ENCODE measurements at regions not wholly inside any gene's neighbourhood (a gene's known extent, or its start where the extent isn't known, plus 50 kb on each side); places are given as distances from the start of the nearest gene placed in this dataset.

DNA sequence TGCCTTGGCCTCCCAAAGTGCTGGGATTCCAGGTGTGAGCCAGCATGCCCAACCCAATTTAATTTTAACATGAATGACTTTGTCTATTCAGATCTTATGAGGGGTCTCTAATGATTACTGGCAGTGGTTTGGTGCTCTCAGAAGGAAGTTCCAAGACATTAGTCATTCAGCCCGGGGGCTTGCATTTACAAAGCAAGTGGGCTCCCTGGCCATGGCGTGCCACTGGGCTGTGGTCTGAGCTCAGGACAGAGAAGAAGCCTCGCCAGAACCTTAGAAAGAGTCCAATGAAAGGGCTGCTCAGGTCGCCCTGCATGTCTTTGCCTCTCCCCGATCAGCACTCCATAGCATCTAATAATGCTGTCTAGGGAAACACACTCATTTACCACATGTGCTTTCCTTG, 182.6 kb upstream of the CHAC2 start:
- H3K4me2 ChIP-seq (ENCODE audit: low read length): no peak overlapping the region
- H3K9me3 ChIP-seq (ENCODE audit: control insufficient read depth, low read length): no peaks in the 10 kb centered on the region
- H3K4me3 ChIP-seq (ENCODE audit: low read depth, low read length): no peak overlapping the region
- no peak for TF ChIP-seq CTCF (IDR thresholded peaks at IDR 0.05)
- H2AFZ ChIP-seq: no peak overlapping the region
- H3K27ac ChIP-seq: no peak overlapping the region
- H3K27me3 ChIP-seq (ENCODE audit: control insufficient read depth, insufficient read depth, low read length): no peaks in the 10 kb centered on the region
- no peaks in the 10 kb centered on the region for H3K79me2 ChIP-seq
- H3K36me3 ChIP-seq (ENCODE audit: control insufficient read depth, insufficient read depth, low read length): no peaks in the 10 kb centered on the region
- no peak overlapping the region for H3K9ac ChIP-seq
- no peaks in the 10 kb centered on the region for H3K4me1 ChIP-seq

DNA sequence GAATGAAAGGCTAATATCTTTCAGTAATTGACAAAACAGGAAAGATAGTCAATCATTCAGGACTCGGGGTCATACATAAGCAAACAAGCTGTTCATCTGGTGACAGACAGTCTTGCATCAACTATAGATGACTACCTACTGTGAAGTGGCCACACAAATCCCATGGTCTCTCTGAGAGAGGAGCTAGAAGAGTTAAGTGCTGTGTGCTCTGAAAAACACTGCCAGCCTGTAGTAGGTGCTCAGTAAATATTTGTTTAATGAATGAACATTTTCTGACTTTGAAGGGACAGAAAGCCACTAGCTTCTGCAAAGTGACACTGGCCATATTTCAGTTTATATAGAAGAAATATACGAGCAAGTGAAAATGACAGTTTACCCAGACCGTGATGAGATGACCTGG, 184.0 kb upstream of the CHAC2 start:
- no peak overlapping the region for H2AFZ ChIP-seq
- H3K79me2 ChIP-seq: no peaks in the 10 kb centered on the region
- no peak for TF ChIP-seq CTCF (IDR thresholded peaks at IDR 0.05)
- H3K9ac ChIP-seq: no peak overlapping the region
- H3K9me3 ChIP-seq (ENCODE audit: control insufficient read depth, low read length): no peaks in the 10 kb centered on the region
- H3K4me1 ChIP-seq: no peaks in the 10 kb centered on the region
- no peak overlapping the region for H3K4me2 ChIP-seq (ENCODE audit: low read length)
- no peak overlapping the region for H3K27ac ChIP-seq
- no peak overlapping the region for H3K4me3 ChIP-seq (ENCODE audit: low read depth, low read length)
- H3K36me3 ChIP-seq (ENCODE audit: control insufficient read depth, insufficient read depth, low read length): no peaks in the 10 kb centered on the region
- no peaks in the 10 kb centered on the region for H3K27me3 ChIP-seq (ENCODE audit: control insufficient read depth, insufficient read depth, low read length)

DNA sequence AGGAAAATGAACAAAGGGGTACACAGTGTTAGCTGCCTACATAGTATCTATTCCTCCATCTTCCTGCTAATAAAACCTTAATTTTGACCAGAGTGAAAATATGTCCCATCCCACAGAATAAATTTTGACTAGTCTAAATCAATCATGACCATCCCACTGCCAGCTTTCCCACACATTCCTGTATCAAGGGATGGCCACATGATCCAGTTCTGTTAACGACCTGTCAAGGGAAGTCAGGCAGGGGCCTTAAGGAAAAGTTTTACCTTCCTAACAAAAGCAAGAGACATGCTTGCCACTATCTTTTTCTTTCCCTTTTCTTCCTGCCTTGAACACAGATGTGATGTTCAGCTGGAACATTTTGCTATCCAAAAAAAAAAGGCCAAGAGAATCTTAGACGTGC, 185.0 kb upstream of the CHAC2 start:
- no peak for TF ChIP-seq CTCF (IDR thresholded peaks at IDR 0.05)
- Histone ChIP-seq H3K36me3 (ENCODE audit: control insufficient read depth, insufficient read depth, low read length) (no peaks in the 10 kb centered on the region), H3K27me3 (ENCODE audit: control insufficient read depth, insufficient read depth, low read length) (no peaks in the 10 kb centered on the region), H2AFZ (no peak overlapping the region), H3K4me3 (ENCODE audit: low read depth, low read length) (no peak overlapping the region), H3K4me1 (no peaks in the 10 kb centered on the region), H3K9me3 (ENCODE audit: control insufficient read depth, low read length) (no peaks in the 10 kb centered on the region), H3K9ac (no peak overlapping the region), H3K27ac (no peak overlapping the region), H3K79me2 (no peaks in the 10 kb centered on the region), H3K4me2 (ENCODE audit: low read length) (no peak overlapping the region)

GRCh38 chr2:53576166-53576565, 191.4 kb upstream of the CHAC2 start:
- Histone ChIP-seq H3K9me3 (ENCODE audit: control insufficient read depth, low read length) (no peaks in the 10 kb centered on the region), H3K27ac (no peak overlapping the region), H3K4me1 (no peaks in the 10 kb centered on the region), H3K27me3 (ENCODE audit: control insufficient read depth, insufficient read depth, low read length) (no peaks in the 10 kb centered on the region), H3K4me3 (ENCODE audit: low read depth, low read length) (no peak overlapping the region), H3K9ac (no peak overlapping the region), H3K4me2 (ENCODE audit: low read length) (no peak overlapping the region), H3K79me2 (no peaks in the 10 kb centered on the region), H2AFZ (no peak overlapping the region), H3K36me3 (ENCODE audit: control insufficient read depth, insufficient read depth, low read length) (no peaks in the 10 kb centered on the region)
- no peak for TF ChIP-seq CTCF (IDR thresholded peaks at IDR 0.05)

DNA sequence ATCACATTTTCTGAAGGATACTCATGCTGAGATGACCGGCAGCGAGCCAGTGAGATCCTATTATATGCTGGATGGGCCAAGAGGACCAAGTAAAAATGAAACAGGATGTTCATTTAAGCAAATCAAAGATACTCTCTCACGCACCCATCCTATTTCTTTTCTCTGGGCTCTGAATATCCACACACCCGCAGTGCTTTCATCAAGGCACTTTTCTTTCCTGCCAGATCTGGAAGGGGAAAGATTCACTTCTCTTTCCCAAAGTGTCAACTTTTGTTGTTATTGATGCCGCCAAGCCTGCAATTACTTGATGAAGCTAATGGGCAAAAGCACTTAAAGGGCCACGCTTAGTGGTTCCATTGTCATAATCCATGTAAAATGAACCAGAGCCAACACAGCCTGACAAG, 191.9 kb upstream of the CHAC2 start:
- Histone ChIP-seq H3K9ac (no peak overlapping the region), H3K9me3 (ENCODE audit: control insufficient read depth, low read length) (no peaks in the 10 kb centered on the region), H3K27ac (no peak overlapping the region), H3K4me2 (ENCODE audit: low read length) (no peak overlapping the region), H3K4me3 (ENCODE audit: low read depth, low read length) (no peak overlapping the region), H3K4me1 (no peaks in the 10 kb centered on the region), H3K27me3 (ENCODE audit: control insufficient read depth, insufficient read depth, low read length) (no peaks in the 10 kb centered on the region), H3K36me3 (ENCODE audit: control insufficient read depth, insufficient read depth, low read length) (no peaks in the 10 kb centered on the region), H2AFZ (no peak overlapping the region), H3K79me2 (no peaks in the 10 kb centered on the region)
- TF ChIP-seq CTCF (IDR thresholded peaks at IDR 0.05): no peak

Data from parathyroid adenoma (tissue), 2 donors.